ENCODE measurements at regions not wholly inside any gene's neighbourhood (a gene's known extent, or its start where the extent isn't known, plus 50 kb on each side); places are given as distances from the start of the nearest gene placed in this dataset.

DNA sequence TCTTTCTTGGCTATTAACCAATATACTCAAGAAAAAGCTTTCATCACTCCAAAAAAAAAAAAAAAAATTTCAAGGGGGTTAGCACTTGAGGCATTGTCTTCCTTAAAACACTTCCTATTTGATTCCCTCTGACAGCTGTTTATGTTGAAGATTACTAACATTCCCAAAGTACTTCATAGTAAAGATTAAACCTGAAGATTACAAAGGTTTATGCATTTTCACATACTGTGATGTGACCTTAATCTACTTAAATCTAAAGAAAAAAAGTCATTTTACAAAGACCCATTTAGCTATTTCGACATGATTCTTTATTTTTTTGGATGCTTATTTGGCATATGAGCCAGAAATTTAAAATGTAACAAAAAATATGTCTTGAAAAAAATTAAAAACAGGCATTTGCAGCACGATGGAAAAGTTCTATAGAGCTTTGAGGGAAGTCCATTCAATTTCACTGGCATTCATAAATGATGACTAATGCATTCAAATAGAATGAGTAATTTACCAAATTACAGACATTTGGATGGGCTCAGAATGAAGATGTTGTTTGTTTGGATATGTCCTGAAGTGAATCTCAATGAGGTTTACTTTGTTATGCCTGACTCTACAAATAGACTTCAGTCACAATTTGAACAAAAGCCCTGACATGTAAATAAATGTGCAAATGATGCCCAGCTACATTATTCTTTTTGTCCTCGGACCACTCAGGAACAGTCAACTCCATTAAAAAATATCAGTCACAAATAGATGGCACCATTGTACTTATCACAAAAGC lies 674.6 kb upstream of the MARCKS start:
- Histone ChIP-seq H3K9ac (replicated peaks; ENCODE audit: extremely low read depth, insufficient read depth, low read length) (peak overlapping the region; percentile 65), H3K27ac (ENCODE audit: insufficient read depth, low read depth, low read length) (peak overlapping the region; percentile 87), H3K4me2 (ENCODE audit: insufficient read depth, low read length) (peak overlapping the region; percentile 51), H2AFZ (ENCODE audit: low read depth, low read length) (peak overlapping the region; percentile 56), H3K9me1 (replicated peaks; ENCODE audit: control insufficient read depth, extremely low read depth, insufficient read depth, low read length) (no peaks in the 10 kb centered on the region), H3K4me1 (ENCODE audit: control insufficient read depth, extremely low read depth, insufficient read depth, low read length) (peaks cover 29% of the 10 kb centered on the region), H3K79me2 (ENCODE audit: control insufficient read depth, insufficient read depth, low read length) (no peaks in the 10 kb centered on the region), H3K27me3 (ENCODE audit: control insufficient read depth in 2 of 2, insufficient read depth in 2 of 2, low read length in 2 of 2) (no peaks in the 10 kb centered on the region), H3K9me3 (replicated peaks; ENCODE audit: control insufficient read depth, insufficient read depth, low read length) (no peaks in the 10 kb centered on the region), H3K36me3 (ENCODE audit: control insufficient read depth in 2 of 2, extremely low read depth in 1 of 2, insufficient read depth in 2 of 2, low read length in 2 of 2) (no peaks in the 10 kb centered on the region), H3K4me3 (replicated peaks in 1 of 3; ENCODE audit: insufficient read depth in 1 of 3, low read depth in 1 of 3, low read length in 3 of 3) (peak overlapping the region in 1 of 3 experiments; percentile 38), H4K20me1 (replicated peaks; ENCODE audit: control insufficient read depth, extremely low read depth, insufficient read depth, low read length) (no peaks in the 10 kb centered on the region)
- CTCF ChIA-PET = interaction anchor here (0.7 to 1.8 kb wide), 8 partner anchors 45 to 697 kb away, joined by 3 to 16 read pairs (median 5); no protein-coding TSS in a partner anchor
- dilution Hi-C loops (cut with MboI; ENCODE audit: extremely low pct_ligation_motif_present, low sequenced_read_pairs) = no loop called here
- peak; percentile 57 for TF ChIP-seq GATA2 (IDR thresholded peaks at IDR 0.05; ENCODE audit: insufficient read depth, insufficient read length, low read depth, low read length)
- no peak for TF ChIP-seq MYC (IDR thresholded peaks at IDR 0.05; ENCODE audit: low read depth, low read length)
- no peak for TF ChIP-seq MAX (IDR thresholded peaks at IDR 0.05; ENCODE audit: insufficient read depth, insufficient read length)
- TF ChIP-seq JUN (IDR thresholded peaks at IDR 0.05; ENCODE audit: borderline replicate concordance, insufficient read depth, insufficient read length, low read depth) = peak; percentile 93
- TF ChIP-seq FOS (IDR thresholded peaks at IDR 0.05; ENCODE audit: borderline replicate concordance, insufficient read depth, low read length) = peak; percentile 84
- FAIRE-seq = peak; percentile 77
- POLR2A ChIA-PET = interaction anchor here (0.7 kb wide), 1 partner anchor 77 kb away, joined by 3 read pairs; no protein-coding TSS in a partner anchor
- intact Hi-C loops (cut with micrococcal nuclease) = loop anchor here (1.0 to 10.0 kb wide), 11 partner anchors 45 to 722 kb away; no protein-coding TSS in a partner anchor
- peak; percentile 82 for DNase-seq (ENCODE audit: low read depth, low spot score)
- no TSS peak for BruUV-seq (replicated peaks)

DNA sequence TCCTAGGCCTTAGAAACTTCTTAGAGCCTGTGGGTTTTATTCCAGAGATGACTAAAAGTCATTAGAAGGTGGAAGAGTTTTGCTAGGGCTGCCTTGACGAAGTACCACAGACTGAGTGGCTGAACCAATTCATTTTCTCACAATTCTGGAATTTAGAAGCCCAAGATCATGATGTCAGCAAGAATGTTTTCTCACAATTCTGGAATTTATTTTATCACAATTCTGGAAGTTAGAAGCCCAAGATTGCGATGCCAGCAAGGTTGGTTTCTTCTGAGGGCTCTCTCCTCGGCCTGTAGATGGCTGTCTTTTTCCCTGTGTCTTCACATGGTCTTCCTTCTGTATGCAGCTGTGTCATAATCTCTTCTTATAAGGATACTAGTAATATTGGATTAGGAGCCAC lies 672.9 kb upstream of the MARCKS start:
- Histone ChIP-seq H4K20me1 (replicated peaks; ENCODE audit: control insufficient read depth, extremely low read depth, insufficient read depth, low read length) (no peaks in the 10 kb centered on the region), H3K27me3 (ENCODE audit: control insufficient read depth in 2 of 2, insufficient read depth in 2 of 2, low read length in 2 of 2) (no peaks in the 10 kb centered on the region), H3K79me2 (ENCODE audit: control insufficient read depth, insufficient read depth, low read length) (no peaks in the 10 kb centered on the region), H3K4me1 (ENCODE audit: control insufficient read depth, extremely low read depth, insufficient read depth, low read length) (peaks cover 35% of the 10 kb centered on the region), H2AFZ (ENCODE audit: low read depth, low read length) (no peak overlapping the region), H3K4me2 (ENCODE audit: insufficient read depth, low read length) (no peak overlapping the region), H3K27ac (ENCODE audit: insufficient read depth, low read depth, low read length) (no peak overlapping the region), H3K9me3 (replicated peaks; ENCODE audit: control insufficient read depth, insufficient read depth, low read length) (no peaks in the 10 kb centered on the region), H3K4me3 (replicated peaks in 1 of 3; ENCODE audit: insufficient read depth in 1 of 3, low read depth in 1 of 3, low read length in 3 of 3) (no peak overlapping the region), H3K9ac (replicated peaks; ENCODE audit: extremely low read depth, insufficient read depth, low read length) (no peak overlapping the region), H3K36me3 (ENCODE audit: control insufficient read depth in 2 of 2, extremely low read depth in 1 of 2, insufficient read depth in 2 of 2, low read length in 2 of 2) (no peaks in the 10 kb centered on the region), H3K9me1 (replicated peaks; ENCODE audit: control insufficient read depth, extremely low read depth, insufficient read depth, low read length) (no peaks in the 10 kb centered on the region)
- dilution Hi-C loops (cut with MboI; ENCODE audit: extremely low pct_ligation_motif_present, low sequenced_read_pairs) = no loop called here
- ChIA-PET POLR2A (no interaction called here), CTCF (interaction anchor here (1.1 kb wide), 2 partner anchors 192 to 674 kb away, joined by 3 read pairs; no protein-coding TSS in a partner anchor)
- BruUV-seq (replicated peaks) = no TSS peak
- intact Hi-C loops (cut with micrococcal nuclease) = loop anchor here (5.0 to 10.0 kb wide), 2 partner anchors 307 to 721 kb away; no protein-coding TSS in a partner anchor
- DNase-seq (ENCODE audit: low read depth, low spot score) = no peak
- no peak for FAIRE-seq
- TF ChIP-seq EZH2 (IDR thresholded peaks at IDR 0.05; ENCODE audit: borderline replicate concordance, low read depth, low read length, severe bottlenecking) (no peak), MYC (IDR thresholded peaks at IDR 0.05; ENCODE audit: low read depth, low read length) (no peak), GATA2 (IDR thresholded peaks at IDR 0.05; ENCODE audit: insufficient read depth, insufficient read length, low read depth, low read length) (no peak), POLR2A (IDR thresholded peaks at IDR 0.05; ENCODE audit: low read depth, low read length) (no peak), FOS (IDR thresholded peaks at IDR 0.05; ENCODE audit: borderline replicate concordance, insufficient read depth, low read length) (no peak), CTCF (IDR thresholded peaks at IDR 0.05; ENCODE audit: extremely low read depth in 1 of 2, insufficient read depth in 1 of 2, low read depth in 1 of 2, low read length in 2 of 2) (no peak), JUN (IDR thresholded peaks at IDR 0.05; ENCODE audit: borderline replicate concordance, insufficient read depth, insufficient read length, low read depth) (no peak), MAX (IDR thresholded peaks at IDR 0.05; ENCODE audit: insufficient read depth, insufficient read length) (no peak), POLR2AphosphoS5 (IDR thresholded peaks at IDR 0.05; ENCODE audit: insufficient read depth, low read depth, low read length) (no peak)

Measured in endothelial cell of umbilical vein (primary cell).